ENCODE measurements at regions not wholly inside any gene's neighbourhood (a gene's known extent, or its start where the extent isn't known, plus 50 kb on each side); places are given as distances from the start of the nearest gene placed in this dataset.
A peak's percentile ranks its signal among the peaks of the same experiment; 100 is the strongest.

DNA sequence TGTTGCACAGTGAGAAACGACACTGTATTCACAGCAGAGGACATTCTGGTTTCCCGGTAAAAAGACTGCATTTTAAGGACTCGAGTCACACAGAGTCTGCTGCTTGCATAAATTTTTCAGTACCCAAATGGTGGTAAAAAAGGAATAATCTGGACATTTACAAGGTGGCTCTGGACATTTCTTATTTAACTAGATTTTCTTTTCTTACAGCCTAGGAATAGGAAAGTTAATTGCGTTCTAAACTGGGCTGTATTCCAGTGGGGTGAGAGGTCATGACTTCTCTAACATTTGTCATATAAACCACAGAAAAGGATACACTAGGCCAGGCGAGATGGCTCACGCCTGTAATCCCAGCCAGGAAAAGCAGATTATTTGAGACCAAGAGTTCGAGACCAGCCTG is 237.5 kb upstream of the KLF6 start:
- DNase-seq (ENCODE audit: low read depth, low spot score), result no peak
- in situ Hi-C loops (cut with HindIII; ENCODE audit: low pct_unique_long_range_greater_than_20kb, low sequenced_read_pairs) (no loop called here), intact Hi-C loops (cut with micrococcal nuclease; ENCODE audit: unreplicated experiment) (no loop called here)
- ChIA-PET CTCF (no interaction called here), POLR2A (no interaction called here)
- no peaks in the 10 kb centered on the region for H3K4me1 ChIP-seq (ENCODE audit: control insufficient read depth, insufficient read depth, low read length)
- H3K4me3 ChIP-seq (ENCODE audit: low read depth in 2 of 2, low read length in 2 of 2), result no peak overlapping the region
- no peak for ATAC-seq
- H3K36me3 ChIP-seq (ENCODE audit: control insufficient read depth, insufficient read depth, low read length), result no peaks in the 10 kb centered on the region
- BruUV-seq (replicated peaks), result no TSS peak
- H3K27ac ChIP-seq (ENCODE audit: low read length), result peak overlapping the region; percentile 23; the same call in 1 of the 2 replicates
- no peaks in the 10 kb centered on the region; the same call in 1 of the 2 replicates for H3K9me3 ChIP-seq (ENCODE audit: control insufficient read depth, insufficient read depth, low read depth, low read length)
- TF ChIP-seq REST (IDR thresholded peaks at IDR 0.05; ENCODE audit: insufficient read depth in 1 of 2, low read depth in 2 of 2, low read length in 1 of 2) (no peak), TCF7L2 (IDR thresholded peaks at IDR 0.05; ENCODE audit: low read depth, low read length) (no peak), SIN3A (IDR thresholded peaks at IDR 0.05; ENCODE audit: borderline replicate concordance, insufficient read depth, low read depth, low read length) (no peak), POLR2AphosphoS5 (IDR thresholded peaks at IDR 0.05; ENCODE audit: low read depth, low read length) (no peak)
- TF ChIP-seq, protein P1, sequence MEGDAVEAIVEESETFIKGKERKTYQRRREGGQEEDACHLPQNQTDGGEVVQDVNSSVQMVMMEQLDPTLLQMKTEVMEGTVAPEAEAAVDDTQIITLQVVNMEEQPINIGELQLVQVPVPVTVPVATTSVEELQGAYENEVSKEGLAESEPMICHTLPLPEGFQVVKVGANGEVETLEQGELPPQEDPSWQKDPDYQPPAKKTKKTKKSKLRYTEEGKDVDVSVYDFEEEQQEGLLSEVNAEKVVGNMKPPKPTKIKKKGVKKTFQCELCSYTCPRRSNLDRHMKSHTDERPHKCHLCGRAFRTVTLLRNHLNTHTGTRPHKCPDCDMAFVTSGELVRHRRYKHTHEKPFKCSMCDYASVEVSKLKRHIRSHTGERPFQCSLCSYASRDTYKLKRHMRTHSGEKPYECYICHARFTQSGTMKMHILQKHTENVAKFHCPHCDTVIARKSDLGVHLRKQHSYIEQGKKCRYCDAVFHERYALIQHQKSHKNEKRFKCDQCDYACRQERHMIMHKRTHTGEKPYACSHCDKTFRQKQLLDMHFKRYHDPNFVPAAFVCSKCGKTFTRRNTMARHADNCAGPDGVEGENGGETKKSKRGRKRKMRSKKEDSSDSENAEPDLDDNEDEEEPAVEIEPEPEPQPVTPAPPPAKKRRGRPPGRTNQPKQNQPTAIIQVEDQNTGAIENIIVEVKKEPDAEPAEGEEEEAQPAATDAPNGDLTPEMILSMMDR (IDR thresholded peaks at IDR 0.05), result no peak
- no peaks in the 10 kb centered on the region for H3K27me3 ChIP-seq (ENCODE audit: control insufficient read depth, insufficient read depth, low read length)

DNA sequence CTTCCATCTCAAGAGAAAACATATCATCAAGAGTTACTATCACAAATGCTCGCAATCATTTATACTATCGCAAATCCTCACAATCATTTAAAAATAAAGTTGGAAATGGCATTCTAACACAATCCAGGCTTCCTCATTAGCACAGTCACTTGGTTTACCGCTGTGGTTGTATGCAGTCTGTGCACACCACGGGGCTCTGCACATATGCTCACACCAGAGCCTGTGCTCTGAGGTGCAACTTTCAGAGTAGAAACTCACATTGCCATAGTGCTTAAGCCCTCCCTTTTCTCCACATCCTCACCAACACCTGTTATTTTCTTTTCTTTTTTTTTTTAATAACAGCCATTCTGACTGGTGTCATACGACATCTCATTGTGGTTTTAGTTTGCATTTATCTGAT is 235.6 kb upstream of the KLF6 start:
- BruUV-seq (replicated peaks), result no TSS peak
- CTCF ChIA-PET, result no interaction called here
- in situ Hi-C loops (cut with HindIII; ENCODE audit: low pct_unique_long_range_greater_than_20kb, low sequenced_read_pairs), result no loop called here

More for the DNA sequence above, 235.6 kb upstream of the KLF6 start:
- POLR2A ChIA-PET, result no interaction called here
- no peaks in the 10 kb centered on the region for H3K36me3 ChIP-seq (ENCODE audit: control insufficient read depth, insufficient read depth, low read length)
- H3K27me3 ChIP-seq (ENCODE audit: control insufficient read depth, insufficient read depth, low read length), result no peaks in the 10 kb centered on the region
- H3K4me1 ChIP-seq (ENCODE audit: control insufficient read depth, insufficient read depth, low read length), result no peaks in the 10 kb centered on the region
- ATAC-seq (no peak), DNase-seq (ENCODE audit: low read depth, low spot score) (no peak)
- H3K4me3 ChIP-seq (ENCODE audit: low read depth in 2 of 2, low read length in 2 of 2), result no peak overlapping the region
- TF ChIP-seq TCF7L2 (IDR thresholded peaks at IDR 0.05; ENCODE audit: low read depth, low read length), result no peak
- TF ChIP-seq REST (IDR thresholded peaks at IDR 0.05; ENCODE audit: insufficient read depth in 1 of 2, low read depth in 2 of 2, low read length in 1 of 2), result no peak
- TF ChIP-seq, protein P1 (IDR thresholded peaks at IDR 0.05), result no peak
- TF ChIP-seq POLR2AphosphoS5 (IDR thresholded peaks at IDR 0.05; ENCODE audit: low read depth, low read length), result no peak
- H3K27ac ChIP-seq (ENCODE audit: low read length), result no peak overlapping the region
- intact Hi-C loops (cut with micrococcal nuclease; ENCODE audit: unreplicated experiment), result no loop called here
- H3K9me3 ChIP-seq (ENCODE audit: control insufficient read depth, insufficient read depth, low read depth, low read length), result no peaks in the 10 kb centered on the region; the same call in 1 of the 2 replicates

All from Panc1 (cell line).